ENCODE measurements at regions not wholly inside any gene's neighbourhood (a gene's known extent, or its start where the extent isn't known, plus 50 kb on each side); places are given as distances from the start of the nearest gene placed in this dataset.

- no peak for DNase-seq
Measured at GRCh38 chr22:49546811-49547585, 280.7 kb downstream of the BRD1 start.

- no peak for DNase-seq
Measured at GRCh38 chr22:49545606-49546005, 282.1 kb downstream of the BRD1 start.

- DNase-seq, result no peak
Measured at GRCh38 chr22:49544286-49544685, 283.4 kb downstream of the BRD1 start.

- DNase-seq, result no peak
Measured at GRCh38 chr22:49543876-49544275, 283.8 kb downstream of the BRD1 start.

GRCh38 chr22:49541693-49542230, 285.9 kb downstream of the BRD1 start:
- DNase-seq, result no peak

- no peak for DNase-seq
Measured at GRCh38 chr22:49540913-49541692, 286.6 kb downstream of the BRD1 start.

- DNase-seq, result no peak
Measured at GRCh38 chr22:49540084-49540912, 287.4 kb downstream of the BRD1 start.

GRCh38 chr22:49538006-49538405, 289.7 kb downstream of the BRD1 start:
- DNase-seq, result no peak

- no peak for DNase-seq
Measured at GRCh38 chr22:49536571-49537131, 291.0 kb downstream of the BRD1 start.

- DNase-seq, result no peak
Measured at GRCh38 chr22:49535527-49536125, 292.0 kb downstream of the BRD1 start.

- no peak for DNase-seq
Measured at GRCh38 chr22:49535126-49535525, 292.5 kb downstream of the BRD1 start.

- no peak for DNase-seq
Measured at GRCh38 chr22:49534386-49534785, 293.3 kb downstream of the BRD1 start.

GRCh38 chr22:49533886-49534285, 293.8 kb downstream of the BRD1 start:
- no peak for DNase-seq

GRCh38 chr22:49532869-49533802, 294.5 kb downstream of the BRD1 start:
- no peak for DNase-seq

- DNase-seq, result no peak
Measured at GRCh38 chr22:49531368-49531791, 296.3 kb downstream of the BRD1 start.

GRCh38 chr22:49530671-49531367, 296.9 kb downstream of the BRD1 start:
- DNase-seq, result no peak

- DNase-seq, result no peak
Measured at GRCh38 chr22:49528420-49528720, 299.3 kb downstream of the BRD1 start.

GRCh38 chr22:49527611-49528419, 299.9 kb downstream of the BRD1 start:
- no peak for DNase-seq

Data from skin of body (tissue), 1 donor.